Left lung (tissue), 4 donors: ENCODE measurements at regions not wholly inside any gene's neighbourhood (a gene's known extent, or its start where the extent isn't known, plus 50 kb on each side); places are given as distances from the start of the nearest gene placed in this dataset.

ENCODE experiments used
- ATAC-seq: fragments of 200-7000 bp; cut with Tn5 transposase; one replicate; pipeline ENCODE4 v1.9.1; 2020; ENCODE audit warnings: moderate library complexity
- DNase-seq, 4 donors: peaks; one replicate each; pipeline ENCODE4 v3.0.0-alpha.2; 2013 to 2020
- H3K27ac ChIP-seq, 2 donors: fragments of 200-600 bp; sonication (generic) in 1 of 2; one replicate each; pipeline versions ENCODE4 v1.5.0 to v1.8.0; 2020 to 2021
- H3K27me3 ChIP-seq, 2 donors: fragments of 200-600 bp; sonication (generic) in 1 of 2; one replicate each; pipeline versions ENCODE4 v1.5.0 to v1.8.0; 2020 to 2021
- H3K36me3 ChIP-seq, 2 donors: fragments of 200-600 bp; sonication (generic) in 1 of 2; one replicate each; pipeline versions ENCODE4 v1.5.0 to v1.8.0; 2020 to 2021
- H3K4me1 ChIP-seq, 2 donors: fragments of 200-600 bp; one replicate each; pipeline ENCODE4 v1.8.0; 2021
- H3K4me3 ChIP-seq, 2 donors: fragments of 200-600 bp; sonication (generic) in 1 of 2; one replicate each; pipeline versions ENCODE4 v1.5.0 to v1.8.0; 2020 to 2021; ENCODE audit warnings: mild to moderate bottlenecking in 1 of 2
- H3K9me3 ChIP-seq, 2 donors: fragments of 200-600 bp; sonication (generic) in 1 of 2; one replicate each; pipeline versions ENCODE4 v1.5.0 to v1.8.0; 2020 to 2021
- intact Hi-C, 2 donors: fragments of 100-400 bp; cut with DNase I; formaldehyde crosslinking; loops; one replicate each; pipeline versions ENCODE4 v1.11.2 to v1.14.2; 2022
- TF ChIP-seq, protein P1 (sequence below), 2 donors: fragments of 200-600 bp; sonication (generic) in 1 of 2; IDR thresholded peaks; one replicate each; pipeline versions ENCODE4 v1.5.0 to v1.8.0; 2021; ENCODE audit warnings: antibody characterized with exemption in 2 of 2
- donor health status: DM: no; HTN: yes; CAD: no.
- donor health status: DM: no; HTN: no; CAD: no.

GRCh38 chr3:156770699-156771414 is 55.3 kb upstream of the LEKR1 start:
- Histone ChIP-seq H3K9me3 (no peaks in the 10 kb centered on the region), H3K27ac (no peak overlapping the region), H3K4me1 (no peaks in the 10 kb centered on the region), H3K4me3 (no peak overlapping the region), H3K36me3 (no peaks in the 10 kb centered on the region), H3K27me3 (no peaks in the 10 kb centered on the region)
- intact Hi-C loops = no loop called here
- DNase-seq (no peak), ATAC-seq (peak; percentile 73)
- TF ChIP-seq, protein P1, sequence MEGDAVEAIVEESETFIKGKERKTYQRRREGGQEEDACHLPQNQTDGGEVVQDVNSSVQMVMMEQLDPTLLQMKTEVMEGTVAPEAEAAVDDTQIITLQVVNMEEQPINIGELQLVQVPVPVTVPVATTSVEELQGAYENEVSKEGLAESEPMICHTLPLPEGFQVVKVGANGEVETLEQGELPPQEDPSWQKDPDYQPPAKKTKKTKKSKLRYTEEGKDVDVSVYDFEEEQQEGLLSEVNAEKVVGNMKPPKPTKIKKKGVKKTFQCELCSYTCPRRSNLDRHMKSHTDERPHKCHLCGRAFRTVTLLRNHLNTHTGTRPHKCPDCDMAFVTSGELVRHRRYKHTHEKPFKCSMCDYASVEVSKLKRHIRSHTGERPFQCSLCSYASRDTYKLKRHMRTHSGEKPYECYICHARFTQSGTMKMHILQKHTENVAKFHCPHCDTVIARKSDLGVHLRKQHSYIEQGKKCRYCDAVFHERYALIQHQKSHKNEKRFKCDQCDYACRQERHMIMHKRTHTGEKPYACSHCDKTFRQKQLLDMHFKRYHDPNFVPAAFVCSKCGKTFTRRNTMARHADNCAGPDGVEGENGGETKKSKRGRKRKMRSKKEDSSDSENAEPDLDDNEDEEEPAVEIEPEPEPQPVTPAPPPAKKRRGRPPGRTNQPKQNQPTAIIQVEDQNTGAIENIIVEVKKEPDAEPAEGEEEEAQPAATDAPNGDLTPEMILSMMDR (IDR thresholded peaks at IDR 0.05) = no peak

- H3K27me3 ChIP-seq = no peaks in the 10 kb centered on the region
- intact Hi-C loops = no loop called here
- H3K4me3 ChIP-seq = no peak overlapping the region
- TF ChIP-seq, protein P1 (IDR thresholded peaks at IDR 0.05) = no peak
- DNase-seq (no peak), ATAC-seq (no peak)
- no peaks in the 10 kb centered on the region for H3K36me3 ChIP-seq
- H3K4me1 ChIP-seq = no peaks in the 10 kb centered on the region
- H3K27ac ChIP-seq = no peak overlapping the region
- H3K9me3 ChIP-seq = no peaks in the 10 kb centered on the region
These were observed 53.5 kb upstream of the LEKR1 start for GRCh38 chr3:156772588-156773206.

DNA sequence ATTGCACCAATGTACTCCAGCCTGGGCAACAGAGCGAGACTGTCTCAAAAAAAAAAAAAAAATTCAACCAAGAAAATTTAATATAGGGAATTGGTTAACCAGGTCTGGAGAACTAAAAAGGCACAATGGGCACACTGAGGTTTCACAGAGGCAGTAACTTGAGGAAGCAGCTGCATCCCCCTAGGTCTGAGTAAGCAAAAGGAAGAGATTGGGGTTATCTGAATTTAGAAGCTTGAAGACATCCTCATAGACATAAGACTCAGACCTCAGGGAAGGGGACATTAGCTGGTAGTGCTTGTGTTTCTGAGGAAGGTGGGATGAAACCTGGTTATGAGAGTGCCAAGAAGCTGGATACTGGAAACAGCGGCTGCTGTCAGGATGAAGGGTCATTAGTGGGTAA is 50.1 kb upstream of the LEKR1 start:
- TF ChIP-seq, protein P1 (IDR thresholded peaks at IDR 0.05) = no peak
- H3K27ac ChIP-seq = no peak overlapping the region
- no peaks in the 10 kb centered on the region for H3K27me3 ChIP-seq
- intact Hi-C loops = no loop called here
- H3K36me3 ChIP-seq = no peaks in the 10 kb centered on the region
- DNase-seq (no peak), ATAC-seq (no peak)
- no peaks in the 10 kb centered on the region for H3K4me1 ChIP-seq
- no peaks in the 10 kb centered on the region for H3K9me3 ChIP-seq
- no peak overlapping the region for H3K4me3 ChIP-seq
